ENCODE measurements at regions not wholly inside any gene's neighbourhood (a gene's known extent, or its start where the extent isn't known, plus 50 kb on each side); places are given as distances from the start of the nearest gene placed in this dataset.

GRCh38 chr15:96002890-96003859, 327.3 kb upstream of the NR2F2 start:
- TF ChIP-seq POLR2A (IDR thresholded peaks at IDR 0.05) = no peak
- no peak for TF ChIP-seq CTCF (IDR thresholded peaks at IDR 0.05)
- TF ChIP-seq POLR2AphosphoS5 (IDR thresholded peaks at IDR 0.05) = no peak
- Histone ChIP-seq H3K36me3 (no peaks in the 10 kb centered on the region), H3K27me3 (no peaks in the 10 kb centered on the region), H3K4me3 (no peak overlapping the region), H3K27ac (no peak overlapping the region), H3K9me3 (no peaks in the 10 kb centered on the region), H3K4me1 (no peaks in the 10 kb centered on the region)
- DNase-seq (ENCODE audit: low spot score in 2 of 2) = no peak
- intact Hi-C loops (cut with DNase I; ENCODE audit: low total_unique reads) = no loop called here

GRCh38 chr15:96005906-96006305, 324.6 kb upstream of the NR2F2 start:
- TF ChIP-seq CTCF (IDR thresholded peaks at IDR 0.05) = no peak
- TF ChIP-seq POLR2A (IDR thresholded peaks at IDR 0.05) = no peak
- no peak for TF ChIP-seq POLR2AphosphoS5 (IDR thresholded peaks at IDR 0.05)
- H3K4me1 ChIP-seq = no peaks in the 10 kb centered on the region
- H3K27ac ChIP-seq = no peak overlapping the region
- H3K4me3 ChIP-seq = no peak overlapping the region
- H3K9me3 ChIP-seq = no peaks in the 10 kb centered on the region
- intact Hi-C loops (cut with DNase I; ENCODE audit: low total_unique reads) = no loop called here
- no peak for DNase-seq (ENCODE audit: low spot score in 2 of 2)
- no peaks in the 10 kb centered on the region for H3K36me3 ChIP-seq
- H3K27me3 ChIP-seq = no peaks in the 10 kb centered on the region

- H3K27me3 ChIP-seq = no peaks in the 10 kb centered on the region
- no peaks in the 10 kb centered on the region for H3K9me3 ChIP-seq
- TF ChIP-seq POLR2A (IDR thresholded peaks at IDR 0.05) (no peak), CTCF (IDR thresholded peaks at IDR 0.05) (no peak), POLR2AphosphoS5 (IDR thresholded peaks at IDR 0.05) (no peak)
- DNase-seq (ENCODE audit: low spot score in 2 of 2) = no peak
- H3K36me3 ChIP-seq = no peaks in the 10 kb centered on the region
- intact Hi-C loops (cut with DNase I; ENCODE audit: low total_unique reads) = no loop called here
- no peak overlapping the region for H3K4me3 ChIP-seq
- no peak overlapping the region for H3K27ac ChIP-seq
- no peaks in the 10 kb centered on the region for H3K4me1 ChIP-seq
Observed at GRCh38 chr15:96011136-96011535, 319.4 kb upstream of the NR2F2 start.

DNA sequence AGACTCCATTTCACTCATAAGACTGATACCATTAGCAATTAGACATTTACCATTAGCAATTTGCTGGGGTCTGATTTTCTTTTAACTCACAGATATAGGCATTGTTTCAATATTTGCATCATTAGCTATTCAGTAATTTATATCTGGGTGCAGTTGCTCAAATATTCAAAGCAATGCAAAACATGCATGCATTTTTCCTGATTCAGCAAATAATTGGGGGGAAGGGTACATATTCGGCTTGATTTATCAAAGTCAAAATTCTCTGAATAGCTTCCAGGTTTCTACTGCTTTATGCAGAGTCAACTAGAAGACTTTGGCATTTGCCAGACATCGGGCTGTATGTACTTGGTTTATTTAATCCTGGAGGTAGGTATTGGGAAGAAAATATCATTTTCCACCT, 315.6 kb upstream of the NR2F2 start:
- TF ChIP-seq CTCF (IDR thresholded peaks at IDR 0.05) = no peak
- no peak for TF ChIP-seq POLR2A (IDR thresholded peaks at IDR 0.05)
- TF ChIP-seq POLR2AphosphoS5 (IDR thresholded peaks at IDR 0.05) = no peak
- H3K4me1 ChIP-seq = peaks cover 0 to 5% of the 10 kb centered on the region in 2 donors
- H3K9me3 ChIP-seq = no peaks in the 10 kb centered on the region
- no peak for DNase-seq (ENCODE audit: low spot score in 2 of 2)
- H3K4me3 ChIP-seq = no peak overlapping the region
- intact Hi-C loops (cut with DNase I; ENCODE audit: low total_unique reads) = no loop called here
- no peak overlapping the region for H3K27ac ChIP-seq
- H3K36me3 ChIP-seq = no peaks in the 10 kb centered on the region
- no peaks in the 10 kb centered on the region for H3K27me3 ChIP-seq

DNA sequence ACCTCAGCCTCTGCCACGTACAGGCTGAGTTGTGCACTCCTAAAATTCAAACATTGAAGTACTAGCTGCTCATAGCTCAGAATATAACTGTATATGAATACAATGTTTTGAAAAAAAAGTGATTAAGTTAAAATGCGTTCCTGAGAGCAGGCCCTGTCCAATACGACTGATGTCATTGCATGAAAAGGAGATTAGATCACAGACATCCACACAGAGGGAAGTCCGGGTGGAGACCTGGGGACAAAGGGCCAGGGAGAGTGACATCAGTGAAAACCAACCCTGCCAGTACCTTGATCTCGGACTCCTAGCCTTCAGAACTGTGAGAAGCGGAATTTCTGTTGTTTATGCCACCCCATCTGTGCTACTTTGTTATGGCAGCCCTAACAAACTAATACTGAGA, 311.4 kb upstream of the NR2F2 start:
- no peak for TF ChIP-seq POLR2AphosphoS5 (IDR thresholded peaks at IDR 0.05)
- TF ChIP-seq POLR2A (IDR thresholded peaks at IDR 0.05) = no peak
- no peak for TF ChIP-seq CTCF (IDR thresholded peaks at IDR 0.05)
- Histone ChIP-seq H3K36me3 (no peaks in the 10 kb centered on the region), H3K4me1 (peaks cover 0 to 5% of the 10 kb centered on the region in 2 donors), H3K4me3 (no peak overlapping the region), H3K27me3 (no peaks in the 10 kb centered on the region), H3K27ac (peak overlapping the region; percentile 55 to 60), H3K9me3 (no peaks in the 10 kb centered on the region)
- no peak for DNase-seq (ENCODE audit: low spot score in 2 of 2)
- intact Hi-C loops (cut with DNase I; ENCODE audit: low total_unique reads) = no loop called here
